HepG2 (cell line): ENCODE measurements at regions not wholly inside any gene's neighbourhood (a gene's known extent, or its start where the extent isn't known, plus 50 kb on each side); places are given as distances from the start of the nearest gene placed in this dataset.

ENCODE experiments used
- CTCF ChIP-seq: sonication (generic); formaldehyde crosslinking; IDR thresholded peaks from 2 replicates; pipeline ENCODE4 v1.5.0; 2020; ENCODE audit warnings: mild to moderate bottlenecking, missing genetic modification reagents, moderate library complexity
- EP300 ChIP-seq, 3 experiments: sonication (generic) in 1 of 3; formaldehyde crosslinking in 1 of 3; IDR thresholded peaks; 2 replicates each; pipeline versions ENCODE4 v1.5.1 to v1.6.1; 2011 to 2020; ENCODE audit warnings: low read depth in 2 of 3, low read length in 2 of 3, borderline replicate concordance in 1 of 3, improper control_type of control experiment in 1 of 3, mild to moderate bottlenecking in 1 of 3, missing genetic modification reagents in 1 of 3, moderate library complexity in 1 of 3
- GABPA ChIP-seq, 2 experiments: IDR thresholded peaks; 2 replicates each; pipeline ENCODE4 v1.6.1; 2011 to 2016; ENCODE audit warnings: low read depth in 2 of 2, low read length in 1 of 2, missing biosample characterization in 1 of 2, missing genetic modification characterization in 1 of 2
- GRHL1 ChIP-seq: sonication (generic); formaldehyde crosslinking; conservative IDR thresholded peaks from 2 replicates; pipeline ENCODE4 v1.8.0; 2022; ENCODE audit warnings: missing genetic modification reagents
- HDAC6 ChIP-seq: fragments of 200-600 bp; sonication (generic); IDR thresholded peaks from 2 replicates; pipeline ENCODE4 v1.7.0; 2017; ENCODE audit warnings: mild to moderate bottlenecking, antibody characterized with exemption, low read length, low read depth
- HNF1A ChIP-seq, 2 experiments: sonication (generic) in 1 of 2; formaldehyde crosslinking in 1 of 2; IDR thresholded peaks; 2 replicates each; pipeline versions ENCODE4 v1.4.0 to v1.6.1; 2016 to 2020; ENCODE audit warnings: borderline replicate concordance in 1 of 2, low read depth in 1 of 2, mild to moderate bottlenecking in 1 of 2, missing genetic modification reagents in 1 of 2
- STAT5B ChIP-seq: sonication (generic); formaldehyde crosslinking; IDR thresholded peaks from 2 replicates; pipeline ENCODE4 v1.4.0; 2020; ENCODE audit warnings: missing genetic modification reagents
- TAF15 ChIP-seq: fragments of 200-400 bp; formaldehyde crosslinking; IDR thresholded peaks from one replicate; pipeline ENCODE4 v1.6.1; 2018; ENCODE audit warnings: mild to moderate bottlenecking, low read depth, low read length; ENCODE audit not compliant: poor library complexity, severe bottlenecking
- YY1 ChIP-seq: IDR thresholded peaks from 2 replicates; pipeline ENCODE4 v1.6.1; 2011; ENCODE audit warnings: low read length, low read depth, moderate library complexity, mild to moderate bottlenecking; ENCODE audit not compliant: insufficient read depth, insufficient replicate concordance
- ZNF138 ChIP-seq: sonication (generic); formaldehyde crosslinking; IDR thresholded peaks from 2 replicates; pipeline ENCODE4 v1.5.0; 2020; ENCODE audit warnings: mild to moderate bottlenecking, low read depth, missing genetic modification reagents
- ZNF253 ChIP-seq: sonication (generic); formaldehyde crosslinking; IDR thresholded peaks from 2 replicates; pipeline ENCODE4 v1.8.0; 2022; ENCODE audit warnings: mild to moderate bottlenecking, missing genetic modification reagents, borderline replicate concordance
- ZNF431 ChIP-seq: sonication (generic); formaldehyde crosslinking; IDR thresholded peaks from 2 replicates; pipeline ENCODE4 v1.9.0; 2022; ENCODE audit warnings: missing genetic modification reagents, low read depth, mild to moderate bottlenecking, borderline replicate concordance

- no peak for TF ChIP-seq CTCF (CRISPR knock-in tag)
- no peak for TF ChIP-seq HNF1A (IDR thresholded peaks at IDR 0.05; ENCODE audit: low read depth)
- TF ChIP-seq HNF1A (CRISPR knock-in tag; IDR thresholded peaks at IDR 0.05; ENCODE audit: borderline replicate concordance), result no peak
- TF ChIP-seq ZNF253 (CRISPR knock-in tag), result no peak
- no peak for TF ChIP-seq STAT5B (CRISPR knock-in tag)
- no peak for TF ChIP-seq HDAC6
- TF ChIP-seq ZNF431 (CRISPR knock-in tag), result no peak
- no peak for TF ChIP-seq YY1
- TF ChIP-seq TAF15, result no peak
- TF ChIP-seq EP300 (IDR thresholded peaks at IDR 0.05; ENCODE audit: low read depth in 2 of 2, low read length in 2 of 2), result no peak
- no peak for TF ChIP-seq EP300 (CRISPR knock-in tag; IDR thresholded peaks at IDR 0.05; ENCODE audit: borderline replicate concordance)
- no peak for TF ChIP-seq ZNF138
- no peak for TF ChIP-seq GABPA (IDR thresholded peaks at IDR 0.05; ENCODE audit: low read depth, low read length)
- no peak for TF ChIP-seq GABPA (CRISPR knock-in tag; IDR thresholded peaks at IDR 0.05; ENCODE audit: low read depth)
- no peak for TF ChIP-seq GRHL1 (CRISPR knock-in tag)
These were observed 333.3 kb downstream of the MIAT start for GRCh38 chr22:26990503-26991189.
